Choroid plexus epithelial cell (primary cell): ENCODE measurements at regions not wholly inside any gene's neighbourhood (a gene's known extent, or its start where the extent isn't known, plus 50 kb on each side); places are given as distances from the start of the nearest gene placed in this dataset.

Source experiments
- DNase-seq: peaks from one replicate; pipeline ENCODE4 v3.0.0-alpha.2; 2010; ENCODE audit warnings: low read depth
- H3K4me3 ChIP-seq: 2 replicates; pipeline ENCODE4 v1.5.1; 2011; ENCODE audit warnings: low read depth, mild to moderate bottlenecking, control low read depth, low read length, moderate library complexity
- TF ChIP-seq, protein P1 (sequence below): conservative IDR thresholded peaks from 2 replicates; pipeline ENCODE4 v1.5.1; 2011; ENCODE audit warnings: low read depth, mild to moderate bottlenecking, control low read depth, inconsistent platforms, low read length, moderate library complexity

- H3K4me3 ChIP-seq, result no peak overlapping the region
- TF ChIP-seq, protein P1, sequence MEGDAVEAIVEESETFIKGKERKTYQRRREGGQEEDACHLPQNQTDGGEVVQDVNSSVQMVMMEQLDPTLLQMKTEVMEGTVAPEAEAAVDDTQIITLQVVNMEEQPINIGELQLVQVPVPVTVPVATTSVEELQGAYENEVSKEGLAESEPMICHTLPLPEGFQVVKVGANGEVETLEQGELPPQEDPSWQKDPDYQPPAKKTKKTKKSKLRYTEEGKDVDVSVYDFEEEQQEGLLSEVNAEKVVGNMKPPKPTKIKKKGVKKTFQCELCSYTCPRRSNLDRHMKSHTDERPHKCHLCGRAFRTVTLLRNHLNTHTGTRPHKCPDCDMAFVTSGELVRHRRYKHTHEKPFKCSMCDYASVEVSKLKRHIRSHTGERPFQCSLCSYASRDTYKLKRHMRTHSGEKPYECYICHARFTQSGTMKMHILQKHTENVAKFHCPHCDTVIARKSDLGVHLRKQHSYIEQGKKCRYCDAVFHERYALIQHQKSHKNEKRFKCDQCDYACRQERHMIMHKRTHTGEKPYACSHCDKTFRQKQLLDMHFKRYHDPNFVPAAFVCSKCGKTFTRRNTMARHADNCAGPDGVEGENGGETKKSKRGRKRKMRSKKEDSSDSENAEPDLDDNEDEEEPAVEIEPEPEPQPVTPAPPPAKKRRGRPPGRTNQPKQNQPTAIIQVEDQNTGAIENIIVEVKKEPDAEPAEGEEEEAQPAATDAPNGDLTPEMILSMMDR, result no peak
- no peak for DNase-seq
These were observed 379.0 kb downstream of the LMX1A start for GRCh38 chr1:164977561-164977960.

GRCh38 chr1:164971921-164972415 is 384.5 kb downstream of the LMX1A start:
- no peak overlapping the region for H3K4me3 ChIP-seq
- TF ChIP-seq, protein P1, result no peak
- no peak for DNase-seq

DNA sequence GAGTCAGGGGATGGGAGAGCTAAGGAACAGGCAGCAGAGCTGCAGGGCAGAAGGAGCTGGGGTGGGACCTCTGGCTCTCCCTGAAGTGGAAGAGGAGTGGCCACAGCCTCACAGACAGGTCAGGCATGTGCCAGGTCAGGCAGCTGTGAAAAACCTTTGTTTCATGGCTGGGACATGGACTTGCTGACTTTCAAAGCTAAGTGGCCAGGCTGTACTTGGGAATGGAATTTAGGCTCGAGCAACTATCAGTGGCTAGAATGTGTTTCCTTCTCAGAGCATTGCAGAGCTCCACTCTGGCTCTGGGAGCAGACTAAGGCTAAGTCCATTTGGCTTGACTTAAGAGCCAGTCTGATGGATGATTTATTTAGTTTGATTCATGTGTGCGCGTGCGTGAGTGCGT is 385.1 kb downstream of the LMX1A start:
- DNase-seq, result no peak
- H3K4me3 ChIP-seq, result no peak overlapping the region
- TF ChIP-seq, protein P1, result no peak

DNA sequence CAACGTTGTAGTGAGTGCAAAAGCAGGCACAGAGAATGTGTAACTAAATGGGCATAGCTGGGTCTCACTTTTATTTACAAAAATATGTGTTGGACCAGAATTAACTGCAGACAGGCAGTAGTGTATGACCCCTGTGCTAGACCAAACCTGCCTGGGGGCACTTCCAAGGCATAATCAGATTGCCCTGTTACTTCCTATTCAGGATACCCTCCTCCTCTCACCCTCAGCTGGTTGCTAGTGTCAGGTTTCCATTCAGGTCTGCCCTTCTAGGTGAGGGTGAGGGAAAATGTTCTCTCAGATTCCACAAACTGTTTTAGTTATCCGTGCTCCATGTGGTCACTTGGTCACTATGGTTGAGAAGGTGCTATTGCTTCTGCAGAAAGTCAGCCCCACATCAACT is 387.3 kb downstream of the LMX1A start:
- no peak for DNase-seq
- TF ChIP-seq, protein P1, result no peak
- no peak overlapping the region for H3K4me3 ChIP-seq

DNA sequence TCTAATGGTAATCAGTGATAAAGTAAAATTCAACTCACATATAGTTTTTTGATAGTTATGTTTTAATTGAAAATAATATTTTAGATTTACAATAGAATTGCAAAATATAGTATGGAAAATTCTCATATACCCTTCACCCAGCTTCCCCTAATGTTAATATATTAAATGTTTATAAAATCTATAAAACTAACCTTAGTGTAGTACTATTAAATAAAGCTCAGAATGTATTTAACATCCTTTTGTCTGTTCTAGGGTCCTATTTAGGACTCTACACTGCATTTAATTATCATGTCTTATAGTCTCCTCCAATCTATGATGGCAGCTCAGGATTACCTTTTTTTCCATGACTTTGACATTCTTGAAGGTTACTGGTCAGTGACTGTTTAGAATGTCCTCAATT is 389.2 kb downstream of the LMX1A start:
- DNase-seq, result no peak
- TF ChIP-seq, protein P1, result no peak

DNA sequence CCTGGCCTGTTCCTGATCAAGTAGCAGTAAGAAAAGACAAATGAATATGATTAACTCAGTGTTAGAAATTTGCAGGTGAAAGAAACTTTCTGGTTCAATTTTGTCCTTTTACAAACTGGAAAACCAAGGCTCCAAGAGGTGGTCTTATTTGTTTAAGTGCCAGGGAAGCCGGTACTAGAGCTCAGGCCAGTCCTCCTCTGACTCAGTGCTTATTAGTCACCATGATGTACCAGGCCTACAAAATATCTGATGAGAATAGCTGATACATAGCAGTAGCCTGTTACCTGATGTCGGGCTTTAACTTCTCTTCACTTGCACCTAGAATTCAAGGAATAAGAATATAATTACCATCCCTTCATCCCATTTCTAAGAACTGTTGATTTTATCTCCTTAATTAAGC is 394.8 kb downstream of the LMX1A start:
- no peak for DNase-seq
- H3K4me3 ChIP-seq, result no peak overlapping the region
- TF ChIP-seq, protein P1, result no peak

More for the DNA sequence above, 389.2 kb downstream of the LMX1A start:
- H3K4me3 ChIP-seq, result no peak overlapping the region

GRCh38 chr1:164958982-164959768 is 397.3 kb downstream of the LMX1A start:
- no peak for DNase-seq
- no peak overlapping the region for H3K4me3 ChIP-seq
- TF ChIP-seq, protein P1, result no peak
